ES-I3 (cell line): ENCODE measurements at regions not wholly inside any gene's neighbourhood (a gene's known extent, or its start where the extent isn't known, plus 50 kb on each side); places are given as distances from the start of the nearest gene placed in this dataset.
A peak's percentile ranks its signal among the peaks of the same experiment; 100 is the strongest.
"Not testable (repeated sequence)": the region's sequence is repeated elsewhere in the genome, so short reads cannot be mapped to it uniquely, and the experiment has no call there.

ENCODE experiments used
- H3K36me3 ChIP-seq: 2 replicates; pipeline ENCODE4 v1.6.1; 2013; ENCODE audit warnings: mild to moderate bottlenecking, low read length, control low read depth, moderate library complexity; ENCODE audit not compliant: insufficient read depth
- H3K4me1 ChIP-seq: 2 replicates; pipeline ENCODE4 v1.6.1; 2013; ENCODE audit warnings: mild to moderate bottlenecking, control low read depth, low read length; ENCODE audit not compliant: insufficient read depth
- H3K9ac ChIP-seq: 2 replicates; pipeline ENCODE4 v1.6.1; 2013; ENCODE audit warnings: low read depth, mild to moderate bottlenecking, low read length, moderate library complexity
- H3K9me3 ChIP-seq: 2 replicates; pipeline ENCODE4 v1.6.1; 2013; ENCODE audit warnings: mild to moderate bottlenecking, low read length, moderate library complexity; ENCODE audit not compliant: control insufficient read depth, insufficient read depth

GRCh38 chrX:16067886-16068515 is 55.4 kb upstream of the GRPR start:
- H3K9ac ChIP-seq: no peak overlapping the region
- no peaks in the 10 kb centered on the region for H3K36me3 ChIP-seq
- peaks cover 5% of the 10 kb centered on the region for H3K9me3 ChIP-seq
- 0 out of 2 replicates have a peak, but pooled peaks cover 3% of the 10 kb centered on the region for H3K4me1 ChIP-seq

- H3K4me1 ChIP-seq: 0 out of 2 replicates have a peak, but pooled peaks cover 3% of the 10 kb centered on the region
- no peak overlapping the region for H3K9ac ChIP-seq
- H3K36me3 ChIP-seq: no peaks in the 10 kb centered on the region
- H3K9me3 ChIP-seq: 0 out of 2 replicates have a peak, but pooled peaks cover 2% of the 10 kb centered on the region
Observed at GRCh38 chrX:16063921-16064320, 59.4 kb upstream of the GRPR start.

GRCh38 chrX:16063141-16063540 is 60.2 kb upstream of the GRPR start:
- no peak overlapping the region for H3K9ac ChIP-seq
- 0 out of 2 replicates have a peak, but pooled peaks cover 2% of the 10 kb centered on the region for H3K9me3 ChIP-seq
- no peaks in the 10 kb centered on the region for H3K36me3 ChIP-seq
- H3K4me1 ChIP-seq: 0 out of 2 replicates have a peak, but pooled peaks cover 3% of the 10 kb centered on the region

- Histone ChIP-seq H3K36me3 (no peaks in the 10 kb centered on the region), H3K9ac (no peak overlapping the region), H3K9me3 (0 out of 2 replicates have a peak, but pooled peaks cover 2% of the 10 kb centered on the region), H3K4me1 (no peaks in the 10 kb centered on the region)
Observed at GRCh38 chrX:16061296-16061695, 62.1 kb upstream of the GRPR start.

DNA sequence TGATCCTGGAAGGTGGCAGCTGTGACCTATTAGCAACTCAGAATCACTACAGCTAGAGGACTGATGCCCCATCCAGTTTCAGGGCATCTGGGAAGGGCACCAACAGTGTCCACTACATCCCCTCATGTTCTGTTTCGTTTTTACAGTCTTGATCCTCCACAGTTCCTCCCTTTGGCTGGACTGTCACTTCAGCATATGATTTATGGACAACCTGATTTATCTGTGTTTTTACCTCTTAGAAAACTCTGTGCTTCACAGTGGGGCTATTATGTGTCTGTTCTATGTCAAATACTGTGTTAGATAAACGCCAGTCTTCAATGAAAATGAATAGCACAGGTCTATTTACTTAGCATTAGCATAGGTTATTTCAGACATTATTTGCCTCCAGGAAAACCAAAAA is 63.1 kb upstream of the GRPR start:
- H3K4me1 ChIP-seq: 0 out of 2 replicates have a peak, but pooled peaks cover 1% of the 10 kb centered on the region
- no peaks in the 10 kb centered on the region for H3K36me3 ChIP-seq
- no peak overlapping the region for H3K9ac ChIP-seq
- H3K9me3 ChIP-seq: 0 out of 2 replicates have a peak, but pooled peaks cover 2% of the 10 kb centered on the region

- H3K9ac ChIP-seq, H3K4me1 ChIP-seq, H3K9me3 ChIP-seq, H3K36me3 ChIP-seq: not testable (repeated sequence)
Observed at GRCh38 chrX:16049126-16049525, 74.2 kb upstream of the GRPR start.

DNA sequence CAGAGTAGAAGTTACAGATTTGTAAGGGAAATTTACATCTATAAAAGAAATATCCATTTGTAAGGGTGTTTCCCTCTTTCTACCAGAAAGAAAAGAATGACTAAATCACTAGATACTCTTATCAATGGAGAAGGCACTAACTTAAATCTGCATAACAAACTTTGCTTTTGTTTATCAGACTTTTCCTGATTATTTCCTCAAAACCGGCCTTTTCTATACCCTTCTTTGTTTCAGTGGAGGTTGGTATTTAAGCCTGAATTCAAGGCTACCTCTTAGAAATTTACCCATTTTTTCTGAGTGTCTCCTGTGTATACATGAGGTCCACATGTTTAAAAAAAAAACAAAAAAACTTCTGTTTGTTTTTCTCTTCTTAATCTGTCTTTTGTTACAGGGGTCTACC is 80.4 kb upstream of the GRPR start:
- peaks cover 24% of the 10 kb centered on the region for H3K4me1 ChIP-seq
- H3K9me3 ChIP-seq: no peaks in the 10 kb centered on the region
- H3K9ac ChIP-seq: peak overlapping the region; percentile 13
- H3K36me3 ChIP-seq: no peaks in the 10 kb centered on the region

DNA sequence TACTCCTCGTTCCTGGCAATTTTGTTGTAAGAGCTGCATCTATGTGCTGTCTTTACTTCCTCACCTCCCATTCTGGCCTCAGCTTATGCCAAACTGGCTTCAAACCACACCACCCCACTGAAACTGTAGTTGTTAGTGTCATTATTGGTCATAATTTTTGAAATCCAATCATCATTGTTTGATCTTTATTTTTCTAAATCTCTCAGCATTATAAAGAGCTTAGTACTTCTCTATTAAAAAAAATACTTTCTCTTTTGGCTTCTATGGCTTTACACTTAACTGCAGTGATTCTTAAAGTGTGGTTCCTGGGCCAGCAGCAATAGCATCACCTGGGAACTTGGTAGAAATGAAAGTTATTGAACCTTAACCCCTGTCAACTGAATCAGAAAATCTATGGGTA is 83.5 kb upstream of the GRPR start:
- Histone ChIP-seq H3K36me3 (no peaks in the 10 kb centered on the region), H3K9me3 (peaks cover 12% of the 10 kb centered on the region), H3K4me1 (peaks cover 24% of the 10 kb centered on the region), H3K9ac (no peak overlapping the region)

GRCh38 chrX:16039363-16039762 is 84.0 kb upstream of the GRPR start:
- no peak overlapping the region for H3K9ac ChIP-seq
- H3K36me3 ChIP-seq: no peaks in the 10 kb centered on the region
- H3K9me3 ChIP-seq: peaks cover 12% of the 10 kb centered on the region
- peaks cover 24% of the 10 kb centered on the region for H3K4me1 ChIP-seq

GRCh38 chrX:16033331-16033730 is 90.0 kb upstream of the GRPR start:
- H3K9ac ChIP-seq: no peak overlapping the region
- peaks cover 8% of the 10 kb centered on the region; the same call in 1 of the 2 replicates for H3K4me1 ChIP-seq
- no peaks in the 10 kb centered on the region for H3K36me3 ChIP-seq
- H3K9me3 ChIP-seq: peaks cover 12% of the 10 kb centered on the region

- no peaks in the 10 kb centered on the region for H3K36me3 ChIP-seq
- H3K9me3 ChIP-seq: no peaks in the 10 kb centered on the region
- peaks cover 16% of the 10 kb centered on the region for H3K4me1 ChIP-seq
- H3K9ac ChIP-seq: no peak overlapping the region
Observed at GRCh38 chrX:16028576-16028975, 94.8 kb upstream of the GRPR start.

- Histone ChIP-seq H3K4me1 (peaks cover 12% of the 10 kb centered on the region), H3K9ac (no peak overlapping the region), H3K36me3 (no peaks in the 10 kb centered on the region), H3K9me3 (no peaks in the 10 kb centered on the region)
Observed at GRCh38 chrX:16023790-16024734, 99.3 kb upstream of the GRPR start.

DNA sequence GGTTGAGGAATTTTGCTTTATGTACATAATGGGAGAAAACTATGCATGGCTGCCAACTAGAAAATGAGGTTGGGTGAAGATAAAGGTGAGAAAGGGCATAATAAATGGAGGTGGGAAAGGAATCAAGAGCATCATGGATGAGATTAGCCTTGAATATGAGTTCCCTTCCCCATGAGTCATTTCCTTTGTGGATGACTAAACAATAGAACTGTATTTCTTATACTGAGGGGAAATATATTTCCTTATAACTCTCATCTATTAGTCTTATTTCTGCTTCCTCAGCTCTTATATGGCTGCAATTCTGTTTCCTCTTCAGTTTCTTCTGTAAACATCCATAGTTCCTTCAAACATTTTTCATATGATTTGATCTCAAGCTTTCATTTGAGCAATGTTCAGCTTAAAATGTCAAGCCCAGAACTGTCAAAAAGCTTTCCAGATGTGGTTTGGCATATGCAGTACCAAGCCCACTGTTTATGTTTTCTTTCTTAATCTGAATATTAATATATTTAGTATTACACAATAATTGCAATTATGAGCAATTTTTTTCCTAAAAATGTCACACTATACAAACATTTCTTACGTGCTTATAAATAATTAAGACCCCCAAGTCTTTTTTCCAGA is 100.7 kb upstream of the GRPR start:
- no peak overlapping the region for H3K9ac ChIP-seq
- H3K36me3 ChIP-seq: no peaks in the 10 kb centered on the region
- peaks cover 19% of the 10 kb centered on the region for H3K4me1 ChIP-seq
- no peaks in the 10 kb centered on the region for H3K9me3 ChIP-seq

- no peak overlapping the region for H3K9ac ChIP-seq
Observed at GRCh38 chrX:16018291-16018690, 105.1 kb upstream of the GRPR start.

More at GRCh38 chrX:16018291-16018690, 105.1 kb upstream of the GRPR start:
- no peaks in the 10 kb centered on the region for H3K9me3 ChIP-seq
- no peaks in the 10 kb centered on the region for H3K36me3 ChIP-seq
- H3K4me1 ChIP-seq: peaks cover 14% of the 10 kb centered on the region
